GM12865 (cell line): ENCODE measurements at regions not wholly inside any gene's neighbourhood (a gene's known extent, or its start where the extent isn't known, plus 50 kb on each side); places are given as distances from the start of the nearest gene placed in this dataset.

Experiments
- DNase-seq: peaks from one replicate; pipeline ENCODE4 v3.0.0; 2010; ENCODE audit warnings: low read depth
- H3K4me3 ChIP-seq: 2 replicates; pipeline ENCODE4 v1.5.1; 2011; ENCODE audit warnings: mild to moderate bottlenecking, low read depth, low read length, control low read depth
- TF ChIP-seq, protein P1 (sequence below): IDR thresholded peaks from 2 replicates; pipeline ENCODE4 v1.5.1; 2011; ENCODE audit warnings: low read length, control low read depth, low read depth, inconsistent platforms; ENCODE audit not compliant: insufficient read depth; ENCODE audit errors: missing control alignments

DNA sequence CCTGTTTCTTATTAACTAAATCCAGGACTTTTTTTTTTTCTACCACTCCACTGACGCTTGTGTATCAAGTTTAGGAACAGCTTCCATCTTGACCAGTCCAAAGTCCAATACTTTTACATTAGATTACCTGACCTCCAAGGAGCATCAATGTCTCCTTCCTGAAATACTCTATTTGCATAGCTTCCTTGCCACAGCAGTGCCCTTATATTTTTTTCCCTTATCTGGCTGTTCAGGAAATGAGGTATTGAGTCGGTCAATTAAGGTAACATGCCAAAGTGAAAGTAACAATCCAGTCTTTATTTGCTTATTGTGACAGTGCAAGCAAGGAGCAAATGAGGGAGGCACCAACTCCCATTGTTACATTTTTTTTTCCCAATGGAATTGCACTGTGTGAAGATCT lies 730.8 kb upstream of the NDST4 start:
- no peak for DNase-seq
- no peak overlapping the region for H3K4me3 ChIP-seq
- TF ChIP-seq, protein P1, sequence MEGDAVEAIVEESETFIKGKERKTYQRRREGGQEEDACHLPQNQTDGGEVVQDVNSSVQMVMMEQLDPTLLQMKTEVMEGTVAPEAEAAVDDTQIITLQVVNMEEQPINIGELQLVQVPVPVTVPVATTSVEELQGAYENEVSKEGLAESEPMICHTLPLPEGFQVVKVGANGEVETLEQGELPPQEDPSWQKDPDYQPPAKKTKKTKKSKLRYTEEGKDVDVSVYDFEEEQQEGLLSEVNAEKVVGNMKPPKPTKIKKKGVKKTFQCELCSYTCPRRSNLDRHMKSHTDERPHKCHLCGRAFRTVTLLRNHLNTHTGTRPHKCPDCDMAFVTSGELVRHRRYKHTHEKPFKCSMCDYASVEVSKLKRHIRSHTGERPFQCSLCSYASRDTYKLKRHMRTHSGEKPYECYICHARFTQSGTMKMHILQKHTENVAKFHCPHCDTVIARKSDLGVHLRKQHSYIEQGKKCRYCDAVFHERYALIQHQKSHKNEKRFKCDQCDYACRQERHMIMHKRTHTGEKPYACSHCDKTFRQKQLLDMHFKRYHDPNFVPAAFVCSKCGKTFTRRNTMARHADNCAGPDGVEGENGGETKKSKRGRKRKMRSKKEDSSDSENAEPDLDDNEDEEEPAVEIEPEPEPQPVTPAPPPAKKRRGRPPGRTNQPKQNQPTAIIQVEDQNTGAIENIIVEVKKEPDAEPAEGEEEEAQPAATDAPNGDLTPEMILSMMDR = no peak

DNA sequence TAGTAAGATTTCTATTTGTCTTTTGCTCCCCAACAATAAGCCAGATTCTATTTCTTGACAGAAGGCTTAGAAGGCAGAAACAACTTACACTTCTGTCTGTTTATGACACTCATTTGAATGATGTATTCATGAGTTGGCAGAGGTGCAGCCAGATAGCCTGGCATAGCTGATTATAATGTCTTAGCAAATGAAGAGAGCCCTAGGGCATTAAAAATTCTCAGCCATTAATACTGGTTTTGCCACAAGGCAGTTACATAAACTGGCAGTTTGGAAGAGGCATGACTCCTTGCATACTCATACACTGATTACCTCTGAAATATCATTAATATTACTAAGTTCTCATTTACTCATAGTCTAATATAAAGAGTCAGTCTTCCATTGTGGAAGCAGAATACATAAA lies 728.5 kb upstream of the NDST4 start:
- DNase-seq = no peak
- H3K4me3 ChIP-seq = no peak overlapping the region
- TF ChIP-seq, protein P1 = no peak

DNA sequence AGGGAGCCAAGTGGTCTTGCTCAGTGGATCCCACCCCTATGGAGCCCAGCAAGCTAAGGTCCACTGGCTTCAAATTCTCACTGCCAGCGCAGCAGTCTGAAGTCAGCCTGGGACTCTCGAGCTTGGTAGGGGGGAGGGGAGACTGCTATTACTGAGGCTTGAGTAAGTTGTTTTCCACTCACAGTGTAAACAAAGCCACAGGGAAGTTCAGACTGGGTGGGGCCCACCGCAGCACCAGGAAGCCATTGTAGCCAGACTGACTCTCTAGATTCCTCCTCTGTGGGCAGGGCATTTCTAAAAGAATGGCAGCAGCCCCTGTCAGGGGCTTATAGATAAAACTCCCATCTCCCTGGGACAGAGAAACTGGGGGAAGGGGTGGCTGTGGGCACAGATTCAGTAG lies 721.0 kb upstream of the NDST4 start:
- DNase-seq = peak; percentile 19
- TF ChIP-seq, protein P1 = no peak
- H3K4me3 ChIP-seq = no peak overlapping the region

DNA sequence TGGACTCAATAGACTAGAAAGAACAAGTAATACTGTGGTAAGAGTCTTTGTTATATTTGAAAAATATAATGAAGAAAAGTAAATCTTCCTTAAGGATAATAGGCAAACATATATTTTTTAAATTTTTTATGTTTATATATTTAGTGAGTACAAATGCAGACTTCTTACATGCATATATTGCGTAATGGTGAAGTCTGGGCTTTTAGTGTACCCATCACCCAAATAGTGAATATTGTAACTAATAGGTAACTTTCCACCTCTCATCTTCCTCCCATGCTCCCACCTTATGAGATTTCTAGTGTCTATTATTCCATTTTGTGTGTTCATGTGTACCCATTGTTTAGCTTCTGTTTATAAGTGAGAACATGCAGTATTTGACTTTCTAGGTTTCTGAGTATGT lies 711.2 kb upstream of the NDST4 start:
- no peak overlapping the region for H3K4me3 ChIP-seq
- TF ChIP-seq, protein P1 = no peak
- DNase-seq = no peak

DNA sequence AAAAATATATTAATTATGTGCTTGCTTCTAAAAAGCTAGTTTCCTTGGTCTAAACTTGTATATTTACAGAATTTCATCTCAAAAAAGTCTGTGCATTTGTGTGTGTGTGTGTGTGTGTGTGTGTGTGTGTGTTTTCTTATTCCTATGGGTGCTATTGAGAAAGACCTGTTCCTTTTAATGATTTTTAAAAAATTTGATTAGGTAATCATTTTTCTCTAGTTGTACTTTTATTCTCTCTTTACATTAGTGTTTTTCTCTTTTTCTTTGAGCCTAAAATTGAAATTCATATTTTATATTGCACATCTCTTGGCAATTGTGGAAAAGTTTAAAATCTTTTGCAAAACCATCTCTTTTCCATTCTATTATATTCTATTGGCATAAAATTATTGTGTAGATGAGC lies 690.4 kb upstream of the NDST4 start:
- TF ChIP-seq, protein P1 = no peak
- no peak for DNase-seq
- no peak overlapping the region for H3K4me3 ChIP-seq

DNA sequence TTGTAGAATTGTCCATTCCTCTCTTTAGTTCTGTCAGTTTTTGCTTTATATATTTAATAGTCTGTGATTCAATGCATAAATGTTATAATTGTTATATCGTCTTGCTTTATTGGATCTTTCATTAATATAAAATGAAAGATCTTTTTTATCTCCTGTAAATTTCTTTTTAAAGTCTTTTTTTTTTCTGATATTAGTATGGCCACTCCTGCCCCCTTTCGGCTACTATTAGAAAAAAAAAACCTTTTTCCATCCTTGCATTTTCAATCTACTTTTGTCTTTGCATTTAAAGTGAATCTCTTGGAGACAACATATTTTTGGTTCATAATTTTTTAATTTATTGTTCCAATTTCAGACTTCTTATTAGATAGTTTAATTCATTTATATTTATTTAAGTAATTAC lies 677.4 kb upstream of the NDST4 start:
- no peak for DNase-seq
- TF ChIP-seq, protein P1 = no peak
- H3K4me3 ChIP-seq = no peak overlapping the region

DNA sequence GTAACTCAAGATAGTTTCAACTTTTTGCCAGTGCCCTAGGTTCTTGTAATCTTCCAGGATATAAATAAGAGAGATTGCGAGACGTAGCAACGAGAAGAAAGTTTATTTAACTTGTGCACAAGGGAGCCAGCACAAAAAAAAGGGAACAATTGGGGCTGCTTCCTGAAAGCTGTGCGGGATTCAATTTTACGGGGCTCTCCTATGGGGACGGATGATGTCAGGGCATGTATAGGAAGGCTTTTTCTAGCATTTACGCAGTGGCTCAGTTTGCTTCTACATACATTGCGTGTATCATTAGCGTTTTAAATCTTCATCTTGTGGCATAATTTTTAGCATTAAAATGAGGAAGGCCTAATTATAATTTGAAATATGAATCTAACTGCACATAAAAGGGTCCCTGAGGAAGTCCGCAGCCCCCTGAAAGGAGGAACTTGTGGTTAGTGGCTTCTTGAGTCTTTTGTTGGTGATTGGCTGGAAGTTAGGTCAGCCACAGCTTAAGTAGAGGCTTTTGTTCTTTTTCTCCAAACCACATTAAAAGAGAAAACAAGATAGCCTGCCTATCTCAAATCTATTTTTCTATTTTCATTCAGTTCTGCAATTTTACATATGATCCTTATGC lies 668.2 kb upstream of the NDST4 start:
- TF ChIP-seq, protein P1 = no peak
- DNase-seq = peak; percentile 28
- H3K4me3 ChIP-seq = no peak overlapping the region; the same call in 1 of the 2 replicates
